ENCODE measurements at regions not wholly inside any gene's neighbourhood (a gene's known extent, or its start where the extent isn't known, plus 50 kb on each side); places are given as distances from the start of the nearest gene placed in this dataset.
A peak's percentile ranks its signal among the peaks of the same experiment; 100 is the strongest.

DNA sequence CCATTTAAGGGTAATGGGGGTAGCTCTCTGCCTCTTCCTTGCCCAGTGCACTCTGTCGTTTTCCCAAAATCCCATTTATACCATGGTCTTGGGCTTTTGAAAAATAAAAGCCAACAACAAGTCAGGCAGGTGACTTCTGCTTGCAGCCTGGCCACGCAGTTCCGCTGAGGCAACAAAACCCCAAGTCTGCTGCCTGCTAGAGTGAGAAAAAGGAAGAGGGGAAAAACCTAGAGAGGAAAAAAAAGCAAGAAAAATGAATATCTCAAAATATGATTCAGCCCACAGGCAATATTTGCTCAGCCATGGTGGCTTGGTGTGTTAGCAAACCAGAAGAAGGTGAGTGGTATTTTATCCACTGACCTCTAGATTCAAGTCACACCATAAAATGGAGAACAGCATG, 148.2 kb upstream of the FSTL4 start:
- no peak overlapping the region for H3K27ac ChIP-seq
- no peaks in the 10 kb centered on the region for H3K36me3 ChIP-seq
- H3K27me3 ChIP-seq = no peaks in the 10 kb centered on the region
- H3K9me3 ChIP-seq = no peaks in the 10 kb centered on the region
- no peak for DNase-seq (ENCODE audit: low spot score)
- TF ChIP-seq CTCF (IDR thresholded peaks at IDR 0.05) = no peak
- H3K4me1 ChIP-seq = no peaks in the 10 kb centered on the region
- no peak overlapping the region for H3K4me3 ChIP-seq

DNA sequence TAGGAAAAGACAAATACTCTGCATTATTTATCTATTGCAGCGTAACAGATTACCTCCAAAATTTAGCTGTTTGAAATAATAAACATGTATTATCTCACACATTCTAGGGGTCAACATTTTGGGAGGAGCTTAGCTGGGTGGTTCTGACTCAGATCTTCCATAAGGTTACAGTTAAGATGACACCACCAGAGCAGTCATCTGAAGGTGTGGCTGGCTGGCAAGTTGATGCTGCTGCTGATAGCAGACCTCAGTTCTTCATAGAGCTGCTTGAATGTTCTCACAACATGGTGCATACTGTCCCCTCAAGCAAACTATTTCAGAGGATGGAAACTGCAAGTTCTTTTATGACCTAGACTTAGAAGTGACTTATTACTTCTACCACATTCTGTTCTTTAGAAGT, 146.3 kb upstream of the FSTL4 start:
- no peak overlapping the region for H3K4me3 ChIP-seq
- H3K36me3 ChIP-seq = no peaks in the 10 kb centered on the region
- no peak for DNase-seq (ENCODE audit: low spot score)
- no peaks in the 10 kb centered on the region for H3K4me1 ChIP-seq
- H3K27me3 ChIP-seq = no peaks in the 10 kb centered on the region
- no peak overlapping the region for H3K27ac ChIP-seq
- H3K9me3 ChIP-seq = no peaks in the 10 kb centered on the region
- no peak for TF ChIP-seq CTCF (IDR thresholded peaks at IDR 0.05)

GRCh38 chr5:133757396-133757945, 145.1 kb upstream of the FSTL4 start:
- H3K27ac ChIP-seq = no peak overlapping the region
- H3K4me1 ChIP-seq = no peaks in the 10 kb centered on the region
- no peak for TF ChIP-seq CTCF (IDR thresholded peaks at IDR 0.05)
- no peaks in the 10 kb centered on the region for H3K9me3 ChIP-seq
- no peaks in the 10 kb centered on the region for H3K36me3 ChIP-seq
- no peak overlapping the region for H3K4me3 ChIP-seq
- no peak for DNase-seq (ENCODE audit: low spot score)
- no peaks in the 10 kb centered on the region for H3K27me3 ChIP-seq

GRCh38 chr5:133756756-133757155, 144.4 kb upstream of the FSTL4 start:
- H3K4me3 ChIP-seq = no peak overlapping the region
- H3K27ac ChIP-seq = no peak overlapping the region
- no peaks in the 10 kb centered on the region for H3K9me3 ChIP-seq
- no peaks in the 10 kb centered on the region for H3K36me3 ChIP-seq
- no peak for TF ChIP-seq CTCF (IDR thresholded peaks at IDR 0.05)
- DNase-seq (ENCODE audit: low spot score) = no peak
- no peaks in the 10 kb centered on the region for H3K4me1 ChIP-seq
- no peaks in the 10 kb centered on the region for H3K27me3 ChIP-seq

- no peaks in the 10 kb centered on the region for H3K9me3 ChIP-seq
- H3K36me3 ChIP-seq = no peaks in the 10 kb centered on the region
- no peaks in the 10 kb centered on the region for H3K27me3 ChIP-seq
- no peak for DNase-seq (ENCODE audit: low spot score)
- no peak overlapping the region for H3K27ac ChIP-seq
- TF ChIP-seq CTCF (IDR thresholded peaks at IDR 0.05) = no peak
- H3K4me3 ChIP-seq = no peak overlapping the region
- no peaks in the 10 kb centered on the region for H3K4me1 ChIP-seq
Measured at GRCh38 chr5:133756036-133756435, 143.7 kb upstream of the FSTL4 start.

DNA sequence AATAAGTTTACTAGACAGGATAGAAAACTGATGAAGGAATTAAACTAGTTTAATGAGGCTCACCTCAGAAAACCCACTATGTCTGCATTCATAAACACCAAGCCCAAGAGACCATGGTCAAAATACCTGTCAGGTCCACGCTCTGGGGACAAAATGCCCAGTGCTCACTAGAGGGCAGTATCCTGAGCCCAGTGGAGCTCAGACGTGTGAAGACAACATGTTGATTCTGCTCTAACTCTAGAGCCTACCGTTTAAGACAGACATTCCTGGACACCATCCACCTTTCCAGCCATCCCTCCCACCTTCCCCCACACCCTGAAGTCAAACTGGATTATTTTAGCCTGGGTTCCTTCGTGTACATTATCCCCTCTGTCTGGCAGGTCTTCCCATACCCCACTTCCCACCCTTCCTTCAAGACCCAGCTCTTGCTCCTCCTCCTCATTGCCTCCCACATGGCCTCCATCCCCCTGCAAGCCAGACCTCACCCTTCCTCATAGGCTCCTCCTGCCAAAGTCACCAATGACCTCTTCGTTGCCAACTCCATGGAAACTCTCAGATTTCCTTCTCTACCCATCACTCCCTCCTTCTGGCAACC, 142.3 kb upstream of the FSTL4 start:
- no peaks in the 10 kb centered on the region for H3K4me1 ChIP-seq
- H3K27ac ChIP-seq = no peak overlapping the region
- TF ChIP-seq CTCF (IDR thresholded peaks at IDR 0.05) = peak in 1 of 2 donors; percentile 68
- H3K9me3 ChIP-seq = no peaks in the 10 kb centered on the region
- H3K36me3 ChIP-seq = no peaks in the 10 kb centered on the region
- no peaks in the 10 kb centered on the region for H3K27me3 ChIP-seq
- no peak for DNase-seq (ENCODE audit: low spot score)
- no peak overlapping the region for H3K4me3 ChIP-seq

All from right atrium auricular region (tissue), 2 donors.